HG03095 (cell line): ENCODE measurements at regions not wholly inside any gene's neighbourhood (a gene's known extent, or its start where the extent isn't known, plus 50 kb on each side); places are given as distances from the start of the nearest gene placed in this dataset.

Experiments
- ATAC-seq: cut with Tn5 transposase; IDR thresholded peaks from one replicate; pipeline ENCODE4 v1.9.1; 2021; ENCODE audit warnings: moderate library complexity; ENCODE audit not compliant: unreplicated experiment

GRCh38 chr1:5480906-5481305 is 511.3 kb downstream of the NPHP4 start:
- ATAC-seq, result no peak

DNA sequence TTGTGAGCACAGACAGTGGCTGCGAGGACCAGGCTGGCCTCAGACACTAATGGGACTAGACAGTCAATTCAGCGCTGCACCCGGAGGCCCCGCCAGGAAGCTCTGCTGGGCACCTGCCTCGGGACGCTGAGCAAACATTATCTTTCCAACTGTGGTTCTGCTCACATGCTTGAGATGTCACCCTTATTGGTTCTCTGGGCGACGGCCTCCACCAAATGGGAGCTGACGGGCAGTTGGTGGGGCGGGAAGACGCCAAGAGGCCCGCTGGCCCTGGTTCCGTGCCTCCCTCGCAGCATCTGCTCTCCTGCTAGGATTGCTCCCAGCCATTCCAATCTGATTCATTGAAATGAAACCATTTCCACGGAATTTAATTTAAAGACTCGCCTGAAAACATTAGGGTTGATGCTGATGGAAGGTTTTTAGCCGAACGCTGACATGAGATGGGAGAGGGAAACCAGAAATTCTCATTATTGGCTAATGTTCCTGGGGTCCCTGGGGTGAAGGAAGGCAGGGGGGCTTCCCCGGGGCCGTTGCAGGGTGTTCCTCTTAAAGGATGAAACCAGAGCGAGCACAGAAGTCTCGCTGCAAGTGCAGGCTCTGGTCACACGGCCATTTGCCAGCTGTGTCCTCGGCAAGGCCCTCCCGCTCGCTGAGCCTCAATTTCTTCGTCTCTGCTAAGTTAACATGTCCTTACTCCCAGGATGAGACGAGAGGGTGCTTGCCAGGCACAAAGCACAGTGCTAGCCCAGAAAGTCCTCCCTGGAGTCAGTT is 512.2 kb downstream of the NPHP4 start:
- ATAC-seq, result no peak

DNA sequence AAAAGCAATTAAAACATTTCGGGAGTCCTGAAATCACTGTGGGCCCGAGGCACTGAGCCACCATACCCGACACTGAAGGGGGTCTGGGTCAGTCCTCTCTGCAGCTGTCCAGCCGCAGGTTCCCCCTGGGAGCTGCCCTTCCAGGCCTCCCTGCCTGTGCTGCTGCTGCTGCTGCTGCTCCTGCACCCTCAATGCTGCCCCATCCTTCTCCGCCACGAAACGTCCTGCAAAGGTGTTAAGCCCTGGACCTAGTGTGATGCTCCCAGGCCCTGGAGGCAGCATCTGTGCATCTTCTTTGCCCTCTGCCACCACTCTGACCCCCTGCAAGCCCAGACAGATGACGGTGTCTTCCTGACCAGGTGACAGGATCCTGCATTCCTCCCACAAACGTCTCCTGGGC is 513.3 kb downstream of the NPHP4 start:
- no peak for ATAC-seq

DNA sequence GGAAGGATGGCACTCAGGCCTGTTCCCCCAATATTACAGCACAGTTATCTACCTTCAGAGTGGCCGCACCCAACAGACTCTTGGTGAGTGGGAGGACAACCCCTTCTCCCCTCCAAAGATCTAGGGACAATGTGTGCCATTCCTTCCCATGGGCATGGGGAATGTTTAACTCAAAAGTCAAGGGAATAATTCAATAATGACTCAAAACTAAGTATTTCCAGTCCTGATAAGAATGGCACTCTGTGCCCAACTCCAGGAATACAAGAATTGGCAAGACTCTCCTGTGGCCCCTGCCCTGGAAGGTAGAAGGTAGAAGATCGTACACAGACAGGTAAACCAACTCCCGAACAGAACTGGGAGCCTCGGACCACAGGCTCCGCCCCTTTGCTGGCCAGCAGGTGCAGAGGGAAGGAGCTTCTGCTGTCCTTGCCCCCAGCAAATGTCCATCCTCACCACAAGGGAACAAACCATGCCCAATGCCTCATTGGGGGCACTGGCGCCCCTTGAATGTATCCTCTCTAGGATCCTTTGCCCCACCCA is 514.0 kb downstream of the NPHP4 start:
- ATAC-seq, result no peak

DNA sequence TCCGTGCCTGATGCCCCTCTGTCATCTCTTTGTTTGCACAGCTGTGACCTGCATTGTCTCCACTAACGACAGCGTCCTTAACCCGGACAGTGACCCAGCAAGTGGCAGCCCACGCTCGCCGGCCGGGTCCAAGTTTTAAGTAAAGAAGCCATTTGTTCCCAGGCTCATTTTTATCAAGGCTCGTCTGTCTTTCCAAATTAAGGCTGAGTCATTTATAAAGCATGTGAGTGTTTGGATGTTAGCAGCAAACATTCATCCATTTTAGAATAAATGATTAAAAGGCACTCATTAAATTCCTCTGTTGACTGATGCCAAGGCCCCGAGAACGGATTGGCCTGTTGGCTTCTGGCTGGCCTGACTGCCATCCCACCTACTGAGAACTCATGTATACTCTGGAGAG is 514.5 kb downstream of the NPHP4 start:
- ATAC-seq, result no peak

DNA sequence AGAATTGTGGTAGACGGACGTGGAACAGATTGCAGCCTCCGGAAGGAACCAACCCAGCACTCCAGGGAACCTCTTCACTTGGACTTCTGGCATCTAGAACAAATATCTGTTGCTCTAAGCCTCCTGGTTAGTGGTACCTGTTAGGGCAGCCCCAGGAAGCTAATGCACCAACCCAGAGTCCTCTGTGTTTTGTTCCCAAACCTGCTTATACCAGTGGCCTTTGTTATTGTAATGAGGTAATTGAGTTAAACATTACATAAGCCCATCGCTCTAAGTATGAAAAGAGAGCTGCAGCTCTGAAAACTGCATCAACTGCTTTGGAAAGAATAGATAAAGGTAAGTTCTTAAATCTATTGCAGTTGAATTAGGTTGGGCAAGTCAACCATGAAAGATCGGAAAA is 516.7 kb downstream of the NPHP4 start:
- no peak for ATAC-seq

DNA sequence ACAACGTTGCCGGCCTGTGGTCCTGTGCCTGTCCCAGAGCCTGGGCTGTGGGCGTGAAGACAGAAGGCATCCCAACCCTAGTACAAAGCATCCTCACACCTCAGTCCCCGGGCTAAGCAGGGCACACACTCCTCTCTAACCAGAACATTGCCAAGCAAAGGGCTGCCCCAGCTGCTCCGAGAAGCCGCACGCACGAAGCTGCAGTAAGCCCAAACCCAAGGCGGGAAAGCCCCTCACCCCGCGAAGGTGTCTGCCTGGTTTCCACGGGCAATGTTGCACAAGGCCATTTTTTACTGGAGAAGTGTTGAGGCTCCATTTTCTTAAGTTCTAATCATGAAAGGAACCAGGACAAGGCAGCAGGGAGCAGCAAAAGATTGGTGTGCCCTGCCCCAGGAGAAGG is 519.0 kb downstream of the NPHP4 start:
- no peak for ATAC-seq

GRCh38 chr1:5466487-5466886 is 525.7 kb downstream of the NPHP4 start:
- no peak for ATAC-seq

DNA sequence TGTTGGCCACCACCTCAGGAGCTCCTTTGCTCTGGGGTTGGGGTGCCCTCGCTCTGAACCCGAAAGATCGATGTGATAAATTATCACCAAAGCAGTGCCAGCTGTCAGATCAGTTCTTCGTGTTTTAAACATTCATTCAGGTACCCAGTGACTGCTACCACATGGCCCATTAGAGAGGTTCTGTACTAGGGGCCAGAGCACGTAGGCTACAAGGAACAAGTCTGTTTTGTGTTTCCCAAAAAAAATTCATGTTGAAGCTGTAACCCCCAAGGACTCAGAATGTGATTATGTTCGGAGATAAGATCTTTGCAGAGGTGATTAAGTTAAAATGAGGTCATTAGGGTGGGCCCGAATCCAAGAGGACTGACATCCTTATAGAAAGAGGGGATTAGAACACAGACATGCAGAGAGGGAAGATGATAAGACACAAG is 526.9 kb downstream of the NPHP4 start:
- no peak for ATAC-seq

GRCh38 chr1:5464366-5464765 is 527.9 kb downstream of the NPHP4 start:
- no peak for ATAC-seq

GRCh38 chr1:5460974-5461373 is 531.3 kb downstream of the NPHP4 start:
- ATAC-seq, result no peak

DNA sequence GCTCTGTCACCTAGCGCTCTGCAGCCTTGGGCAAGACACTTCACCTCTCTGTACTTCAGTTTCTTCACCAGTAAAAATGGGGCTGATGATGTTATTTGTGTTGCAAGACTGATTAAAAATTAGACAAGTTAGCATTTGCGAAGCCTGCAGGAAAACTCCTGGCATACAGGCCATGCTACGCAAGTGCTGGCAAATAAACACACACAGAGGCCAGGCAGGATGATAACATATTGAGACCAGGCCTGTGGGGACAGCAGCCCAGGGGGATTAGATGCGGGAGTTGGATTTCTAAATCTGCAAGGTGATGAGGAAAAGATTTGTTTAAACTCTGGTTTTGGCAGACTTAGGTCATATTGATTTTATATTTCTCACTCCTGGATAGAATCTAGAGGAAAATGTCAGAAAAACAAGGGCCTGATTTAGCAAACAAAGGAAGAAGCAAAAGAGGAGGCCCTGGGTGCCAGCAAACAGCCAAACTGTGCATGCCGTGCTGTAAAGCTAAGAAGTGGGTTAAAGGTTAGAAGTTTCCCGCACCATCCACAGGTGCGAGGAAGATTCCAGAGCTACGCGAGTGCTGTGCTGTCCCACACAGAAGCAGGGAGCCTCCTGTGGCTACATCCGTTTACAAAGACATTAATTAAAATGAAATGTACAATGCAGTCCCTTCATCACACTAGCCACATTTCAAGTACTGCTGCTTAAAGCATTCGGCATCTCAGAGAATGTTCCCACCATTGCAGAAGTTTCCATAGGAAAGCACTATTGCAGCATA is 532.2 kb downstream of the NPHP4 start:
- ATAC-seq, result no peak

DNA sequence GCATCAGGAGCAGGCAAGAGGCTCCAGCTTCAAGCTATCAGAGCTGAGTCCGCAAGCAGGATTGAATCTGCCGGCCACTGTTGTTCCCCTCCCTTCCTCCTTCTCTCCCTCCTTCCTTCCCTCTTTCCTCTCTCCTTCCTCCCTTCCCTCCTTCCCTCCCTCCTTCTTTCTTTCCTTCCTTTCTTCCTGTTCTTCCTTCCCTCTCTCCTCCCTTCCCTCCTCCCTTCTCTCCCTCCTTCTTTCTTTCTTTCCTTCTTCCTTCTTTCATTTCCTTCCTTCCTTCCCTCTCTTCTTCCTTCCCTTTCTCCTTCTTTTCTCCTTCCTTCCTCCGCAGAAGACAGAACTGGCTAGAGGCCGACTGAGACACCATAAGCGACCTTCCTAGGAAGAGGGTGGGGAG is 534.0 kb downstream of the NPHP4 start:
- no peak for ATAC-seq

DNA sequence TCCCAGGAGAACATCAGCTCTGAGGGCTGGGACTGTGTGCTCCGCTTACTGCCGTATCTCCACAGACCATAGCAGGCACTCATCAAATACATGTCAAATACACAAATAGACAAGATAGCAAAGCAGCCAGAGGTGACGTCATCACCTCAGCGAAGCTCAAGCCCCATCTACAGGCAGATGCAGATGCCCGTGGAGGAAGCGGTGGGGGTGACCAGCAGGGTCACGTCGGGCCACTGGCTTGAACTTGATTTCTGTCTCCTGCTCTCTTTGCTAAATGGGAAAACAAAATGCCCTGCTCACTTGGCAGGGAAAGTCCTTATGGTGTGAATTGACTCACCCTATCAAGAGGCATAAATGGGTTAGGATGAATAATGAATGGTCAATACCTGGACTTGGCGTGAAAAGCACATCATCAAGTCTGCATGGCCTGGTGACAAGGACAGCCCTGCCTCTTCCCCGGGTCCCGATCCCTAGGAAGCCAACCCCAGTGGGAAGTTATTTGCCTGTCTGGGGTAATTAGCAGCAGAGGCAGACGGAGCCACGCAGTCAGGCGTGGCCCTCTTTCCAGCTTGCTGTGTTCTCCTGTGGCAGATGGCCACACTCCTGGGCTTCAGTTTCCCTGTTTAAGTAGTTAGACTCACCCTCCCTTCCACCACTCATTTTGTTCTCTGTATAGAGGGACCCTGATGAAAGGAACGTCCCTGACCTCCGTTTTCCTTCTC is 536.0 kb downstream of the NPHP4 start:
- no peak for ATAC-seq

GRCh38 chr1:5455651-5456050 is 536.6 kb downstream of the NPHP4 start:
- ATAC-seq, result no peak

GRCh38 chr1:5455056-5455455 is 537.2 kb downstream of the NPHP4 start:
- no peak for ATAC-seq

DNA sequence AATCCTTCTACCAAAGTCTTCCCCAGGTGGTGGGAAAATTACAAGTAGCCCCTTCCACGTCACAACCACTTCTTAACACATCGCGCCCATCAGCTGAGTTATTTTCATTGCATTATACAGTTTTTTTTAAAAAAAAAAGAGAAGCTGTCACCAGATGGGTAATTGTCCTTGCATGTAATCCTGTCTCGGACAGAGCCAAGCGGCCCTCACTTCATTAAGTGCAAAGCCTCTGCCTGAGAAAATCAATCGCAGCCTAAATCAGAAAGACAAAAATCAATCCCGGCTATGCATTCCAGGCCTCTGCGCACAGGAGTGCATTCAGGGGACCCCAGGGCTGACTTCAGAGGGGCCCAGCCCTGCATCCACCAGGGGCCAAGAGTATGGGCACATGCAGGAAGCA is 538.9 kb downstream of the NPHP4 start:
- no peak for ATAC-seq

DNA sequence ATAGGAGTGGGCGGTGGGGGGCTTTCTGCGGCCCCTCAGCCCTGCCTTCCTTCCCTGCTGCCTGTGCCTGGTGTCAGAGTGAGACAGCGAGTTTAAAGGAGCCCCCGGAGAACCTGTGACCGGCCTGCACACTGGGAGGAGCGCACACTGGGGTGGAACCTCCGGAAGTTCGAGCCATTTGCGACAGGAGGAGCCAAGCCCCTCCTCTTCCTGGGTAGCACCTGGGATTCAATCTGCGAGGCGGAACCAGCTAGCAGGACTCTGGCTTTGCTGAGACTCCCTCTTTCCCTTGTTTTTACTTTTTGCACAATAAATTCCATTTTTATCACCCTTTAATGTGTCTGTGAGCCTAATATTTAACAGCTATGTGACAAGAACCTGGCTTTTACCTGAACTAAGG is 540.6 kb downstream of the NPHP4 start:
- ATAC-seq, result no peak

DNA sequence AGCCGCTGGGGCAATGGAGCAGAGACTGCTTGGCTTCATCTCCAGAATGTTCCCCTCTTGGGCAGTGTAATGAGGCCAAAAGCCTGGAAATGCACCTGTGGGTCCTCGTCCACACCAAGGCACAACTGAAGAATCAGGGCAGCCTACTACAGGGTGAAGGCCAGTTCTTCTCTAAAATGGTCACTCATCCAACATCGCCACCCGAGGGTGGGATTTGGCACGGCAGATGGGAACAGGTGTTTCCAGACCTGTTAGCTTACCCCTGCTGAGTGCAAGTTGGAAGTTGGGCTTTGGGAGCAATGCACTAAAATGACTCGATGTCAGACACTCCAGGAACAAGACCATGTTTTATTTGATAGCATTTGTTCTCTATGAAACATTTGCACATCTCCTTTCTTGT is 543.7 kb downstream of the NPHP4 start:
- no peak for ATAC-seq

DNA sequence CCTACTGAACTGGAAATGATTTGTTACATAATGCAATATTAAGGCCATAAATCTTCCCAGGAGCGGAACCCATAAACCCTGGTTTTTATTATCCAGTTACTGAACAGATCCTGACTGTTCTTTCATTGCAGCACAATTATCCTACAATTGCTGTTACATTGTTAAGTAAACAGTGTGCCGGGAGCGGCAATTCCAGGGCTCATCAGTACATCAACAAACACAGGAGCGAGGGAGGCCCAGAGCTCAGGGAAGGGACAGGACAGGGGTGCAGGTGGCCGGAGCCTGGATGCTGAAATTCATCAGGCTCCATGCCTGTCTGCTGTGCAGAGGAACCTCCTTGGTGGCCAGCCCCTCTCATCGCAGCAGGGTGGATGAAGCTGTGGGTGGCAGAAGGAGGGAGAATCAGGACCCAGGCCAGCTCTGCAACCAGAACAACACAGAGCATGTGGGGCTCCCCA is 544.7 kb downstream of the NPHP4 start:
- ATAC-seq, result no peak

DNA sequence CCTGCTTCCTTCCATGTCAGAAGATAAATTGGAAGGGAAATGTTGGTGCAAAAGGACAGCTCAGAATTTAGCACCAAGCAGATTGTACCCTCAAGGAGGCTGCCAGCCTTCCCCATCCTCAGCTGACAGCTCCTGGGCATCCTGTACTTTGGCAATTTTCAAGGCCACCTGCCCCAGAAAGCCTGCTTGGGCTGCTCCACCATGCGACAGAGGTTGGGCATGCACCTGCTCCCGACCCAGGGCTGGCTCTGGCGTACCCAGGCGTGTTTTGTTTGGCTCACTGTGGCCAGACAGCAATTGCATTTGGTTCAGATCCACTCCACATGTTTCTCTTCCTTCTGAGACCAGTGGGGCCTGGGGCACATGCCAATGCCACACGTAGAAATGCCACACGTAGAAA is 547.8 kb downstream of the NPHP4 start:
- no peak for ATAC-seq
